ENCODE measurements at regions not wholly inside any gene's neighbourhood (a gene's known extent, or its start where the extent isn't known, plus 50 kb on each side); places are given as distances from the start of the nearest gene placed in this dataset.
"Not testable (repeated sequence)": the region's sequence is repeated elsewhere in the genome, so short reads cannot be mapped to it uniquely, and the experiment has no call there.

GRCh38 chr2:153645599-153645998 is 167.0 kb upstream of the RPRM start:
- TF ChIP-seq CTCF (conservative IDR thresholded peaks at IDR 0.05; ENCODE audit: control insufficient read depth, insufficient read depth, low read depth, low read length) = no peak
- DNase-seq (ENCODE audit: low read depth) = no peak
- no peak overlapping the region for H3K4me3 ChIP-seq (ENCODE audit: control insufficient read depth, low read depth, low read length)

- TF ChIP-seq CTCF (conservative IDR thresholded peaks at IDR 0.05; ENCODE audit: control insufficient read depth, insufficient read depth, low read depth, low read length) = no peak
- no peak for DNase-seq (ENCODE audit: low read depth)
- H3K4me3 ChIP-seq (ENCODE audit: control insufficient read depth, low read depth, low read length) = no peak overlapping the region
Observed at GRCh38 chr2:153657651-153658050, 179.1 kb upstream of the RPRM start.

- H3K4me3 ChIP-seq (ENCODE audit: control insufficient read depth, low read depth, low read length) = no peak overlapping the region
- TF ChIP-seq CTCF (conservative IDR thresholded peaks at IDR 0.05; ENCODE audit: control insufficient read depth, insufficient read depth, low read depth, low read length) = no peak
- DNase-seq (ENCODE audit: low read depth) = no peak
Observed at GRCh38 chr2:153661801-153662200, 183.2 kb upstream of the RPRM start.

GRCh38 chr2:153663371-153663770 is 184.8 kb upstream of the RPRM start:
- TF ChIP-seq CTCF (conservative IDR thresholded peaks at IDR 0.05; ENCODE audit: control insufficient read depth, insufficient read depth, low read depth, low read length) = no peak
- no peak overlapping the region for H3K4me3 ChIP-seq (ENCODE audit: control insufficient read depth, low read depth, low read length)
- no peak for DNase-seq (ENCODE audit: low read depth)

- not testable (repeated sequence) for DNase-seq (ENCODE audit: low read depth); H3K4me3 ChIP-seq (ENCODE audit: control insufficient read depth, low read depth, low read length)
Observed at GRCh38 chr2:153664009-153664408, 185.4 kb upstream of the RPRM start.

- DNase-seq (ENCODE audit: low read depth) = no peak
- no peak for TF ChIP-seq CTCF (conservative IDR thresholded peaks at IDR 0.05; ENCODE audit: control insufficient read depth, insufficient read depth, low read depth, low read length)
- H3K4me3 ChIP-seq (ENCODE audit: control insufficient read depth, low read depth, low read length) = no peak overlapping the region
Observed at GRCh38 chr2:153667475-153667874, 188.9 kb upstream of the RPRM start.

- no peak overlapping the region for H3K4me3 ChIP-seq (ENCODE audit: control insufficient read depth, low read depth, low read length)
- no peak for TF ChIP-seq CTCF (conservative IDR thresholded peaks at IDR 0.05; ENCODE audit: control insufficient read depth, insufficient read depth, low read depth, low read length)
- DNase-seq (ENCODE audit: low read depth) = no peak
Observed at GRCh38 chr2:153668923-153669322, 190.4 kb upstream of the RPRM start.

Data from fibroblast of mammary gland (primary cell).